Gastroesophageal sphincter (tissue), 4 donors: ENCODE measurements at regions not wholly inside any gene's neighbourhood (a gene's known extent, or its start where the extent isn't known, plus 50 kb on each side); places are given as distances from the start of the nearest gene placed in this dataset.

Experiments
- ATAC-seq: fragments of 150-250 bp; one replicate; pipeline ENCODE4 v1.9.1; 2016; ENCODE audit warnings: mild to moderate bottlenecking, moderate library complexity
- H3K27ac ChIP-seq, 4 donors: fragments of 200-600 bp; sonication (generic) in 3 of 4; 1 replicate in 3 of 4; 2 replicates in 1 of 4; pipeline ENCODE4 v1.5.1; 2016 to 2019
- H3K27me3 ChIP-seq: fragments of 200-600 bp; sonication (generic); one replicate; pipeline ENCODE4 v1.5.1; 2019
- H3K36me3 ChIP-seq, 2 donors: fragments of 200-600 bp; sonication (generic); one replicate each; pipeline ENCODE4 v1.5.1; 2019; ENCODE audit warnings: control low read depth in 1 of 2
- H3K4me1 ChIP-seq, 3 donors: fragments of 200-600 bp; sonication (generic); 1 replicate in 2 of 3; 2 replicates in 1 of 3; pipeline ENCODE4 v1.5.1; 2016 to 2019; ENCODE audit warnings: control low read depth in 2 of 3
- H3K4me3 ChIP-seq, 2 donors: fragments of 200-600 bp; sonication (generic); one replicate each; pipeline ENCODE4 v1.5.1; 2019; ENCODE audit warnings: mild to moderate bottlenecking in 1 of 2, moderate library complexity in 1 of 2
- H3K9me3 ChIP-seq, 3 donors: fragments of 200-600 bp; sonication (generic); one replicate each; pipeline ENCODE4 v1.5.1; 2017 to 2019; ENCODE audit warnings: control low read depth in 2 of 3
- CTCF ChIP-seq, 4 experiments: fragments of 200-600 bp in 2 of 4; fragments of 450-650 bp in 2 of 4; sonication (generic) in 1 of 4; IDR thresholded peaks; one replicate each; pipeline ENCODE4 v1.5.1; 2017 to 2019; ENCODE audit warnings: antibody characterized with exemption in 4 of 4, mild to moderate bottlenecking in 2 of 4, moderate library complexity in 2 of 4
- EP300 ChIP-seq: sonication (generic); formaldehyde crosslinking; IDR thresholded peaks from one replicate; pipeline ENCODE4 v1.6.1; 2017; ENCODE audit warnings: antibody characterized with exemption, mild to moderate bottlenecking
- POLR2A ChIP-seq, 2 donors: fragments of 450-650 bp; IDR thresholded peaks; one replicate each; pipeline ENCODE4 v1.6.1; 2017; ENCODE audit warnings: antibody characterized with exemption in 2 of 2, mild to moderate bottlenecking in 2 of 2, moderate library complexity in 1 of 2
- POLR2AphosphoS5 ChIP-seq: sonication (generic); formaldehyde crosslinking; IDR thresholded peaks from one replicate; pipeline ENCODE4 v1.6.1; 2017; ENCODE audit warnings: antibody characterized with exemption
- WGBS, 2 donors: methylation state at CpG; one replicate each; pipeline ENCODE4 v1.1.5; 2018; ENCODE audit warnings: low coverage in 1 of 2; 5-methylcytosine and 5-hydroxymethylcytosine counted together

DNA sequence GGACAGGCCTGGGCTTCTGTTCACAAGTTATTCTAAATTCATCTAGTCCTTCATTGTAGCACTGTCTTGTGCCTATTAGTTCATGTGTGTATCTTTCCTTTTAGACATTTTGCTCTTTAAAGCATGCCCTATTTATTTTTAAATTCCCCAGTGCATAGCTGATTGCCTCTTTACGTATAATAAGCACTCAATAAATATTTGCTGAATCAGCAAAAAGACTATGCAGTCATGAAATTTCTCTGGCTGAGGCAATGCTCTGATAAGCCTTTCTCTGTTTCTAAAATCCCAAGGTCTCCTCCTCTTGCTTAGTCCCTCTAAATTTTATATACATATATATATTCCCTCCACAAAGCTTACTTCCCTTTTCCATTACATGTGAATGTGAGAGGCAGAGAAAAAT, 315.9 kb upstream of the PCSK5 start:
- no peaks in the 10 kb centered on the region for H3K36me3 ChIP-seq
- TF ChIP-seq POLR2A (IDR thresholded peaks at IDR 0.05): no peak
- no peak for TF ChIP-seq POLR2AphosphoS5
- TF ChIP-seq EP300: no peak
- no peak for TF ChIP-seq CTCF (IDR thresholded peaks at IDR 0.05)

GRCh38 chr9:75582870-75583269, 307.6 kb upstream of the PCSK5 start:
- no peaks in the 10 kb centered on the region for H3K36me3 ChIP-seq
- no peak overlapping the region for H3K4me3 ChIP-seq
- ATAC-seq: no peak
- TF ChIP-seq POLR2AphosphoS5 (no peak), CTCF (IDR thresholded peaks at IDR 0.05) (no peak), EP300 (no peak), POLR2A (IDR thresholded peaks at IDR 0.05) (no peak)
- H3K27ac ChIP-seq: no peak overlapping the region
- 58 to 88% methylated on average over 2 of the region's 2 CpGs for WGBS, 2 donors
- H3K27me3 ChIP-seq: no peaks in the 10 kb centered on the region
- H3K4me1 ChIP-seq: no peaks in the 10 kb centered on the region
- H3K9me3 ChIP-seq: no peaks in the 10 kb centered on the region

More for the DNA sequence above, 315.9 kb upstream of the PCSK5 start:
- Histone ChIP-seq H3K4me3 (no peak overlapping the region), H3K9me3 (no peaks in the 10 kb centered on the region), H3K27me3 (no peaks in the 10 kb centered on the region), H3K27ac (no peak overlapping the region), H3K4me1 (no peaks in the 10 kb centered on the region)
- 40% methylated on average over 1 of the region's 1 CpG; no CpG with 5 or more reads in 1 of the 2 donors for WGBS, 2 donors
- no peak for ATAC-seq

- no peaks in the 10 kb centered on the region for H3K27me3 ChIP-seq
- H3K27ac ChIP-seq: no peak overlapping the region
- H3K9me3 ChIP-seq: no peaks in the 10 kb centered on the region
- no peak for ATAC-seq
- H3K4me3 ChIP-seq: no peak overlapping the region
- H3K36me3 ChIP-seq: no peaks in the 10 kb centered on the region
- H3K4me1 ChIP-seq: no peaks in the 10 kb centered on the region
- TF ChIP-seq CTCF (IDR thresholded peaks at IDR 0.05) (peak in 1 of 4 experiments; percentile 11), EP300 (no peak)
- 71 to 86% methylated on average over 2 of the region's 2 CpGs for WGBS, 2 donors
Measured at GRCh38 chr9:75588808-75589207, 301.7 kb upstream of the PCSK5 start.

GRCh38 chr9:75589497-75589896, 301.0 kb upstream of the PCSK5 start:
- no peaks in the 10 kb centered on the region for H3K27me3 ChIP-seq
- TF ChIP-seq EP300 (no peak), POLR2A (IDR thresholded peaks at IDR 0.05) (no peak), POLR2AphosphoS5 (no peak), CTCF (IDR thresholded peaks at IDR 0.05) (no peak)
- H3K4me3 ChIP-seq: no peak overlapping the region
- no peaks in the 10 kb centered on the region for H3K4me1 ChIP-seq
- no peaks in the 10 kb centered on the region for H3K9me3 ChIP-seq
- 39 to 53% methylated on average over 2 of the region's 2 CpGs for WGBS, 2 donors
- no peak for ATAC-seq
- H3K36me3 ChIP-seq: no peaks in the 10 kb centered on the region
- H3K27ac ChIP-seq: peak overlapping the region in 1 of 4 donors; percentile 43

DNA sequence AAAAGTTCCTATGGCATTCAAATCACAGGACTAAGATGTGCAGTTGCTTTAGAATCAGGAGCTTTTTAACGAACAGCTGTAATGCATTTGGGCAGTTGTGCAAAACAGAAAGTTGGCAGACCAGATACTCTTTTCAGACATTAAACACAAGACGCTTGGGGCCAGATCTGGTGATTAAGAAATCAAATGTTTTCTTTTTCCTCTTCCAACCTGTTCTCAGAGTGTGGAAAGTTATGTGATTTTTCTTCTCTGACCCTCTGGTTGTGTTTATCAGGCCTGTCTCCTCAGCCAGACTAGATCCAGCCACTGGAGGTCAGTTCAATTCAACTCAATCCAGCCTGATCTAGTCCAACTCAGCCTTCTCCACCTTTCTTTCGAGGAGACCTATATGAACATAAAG, 298.5 kb upstream of the PCSK5 start:
- Histone ChIP-seq H3K9me3 (no peaks in the 10 kb centered on the region), H3K27ac (peak overlapping the region in 1 of 4 donors; percentile 41), H3K4me1 (no peaks in the 10 kb centered on the region), H3K36me3 (no peaks in the 10 kb centered on the region), H3K27me3 (no peaks in the 10 kb centered on the region), H3K4me3 (no peak overlapping the region)
- TF ChIP-seq EP300 (no peak), POLR2AphosphoS5 (peak; percentile 6), CTCF (IDR thresholded peaks at IDR 0.05) (no peak), POLR2A (IDR thresholded peaks at IDR 0.05) (no peak)
- ATAC-seq: peak; percentile 75
- WGBS, 2 donors: 37 to 49% methylated on average over 3 of the region's 3 CpGs
